GM21529 (cell line): ENCODE measurements at regions not wholly inside any gene's neighbourhood (a gene's known extent, or its start where the extent isn't known, plus 50 kb on each side); places are given as distances from the start of the nearest gene placed in this dataset.
"Not testable (repeated sequence)": the region's sequence is repeated elsewhere in the genome, so short reads cannot be mapped to it uniquely, and the experiment has no call there.

Source experiments
- ATAC-seq: cut with Tn5 transposase; IDR thresholded peaks from one replicate; pipeline ENCODE4 v1.9.1; 2021; ENCODE audit not compliant: unreplicated experiment

- no peak for ATAC-seq
These were observed 233.1 kb upstream of the USP24 start for GRCh38 chr1:55448261-55448660.

- ATAC-seq = no peak
These were observed 232.3 kb upstream of the USP24 start for GRCh38 chr1:55447488-55447887.

- no peak for ATAC-seq
These were observed 231.2 kb upstream of the USP24 start for GRCh38 chr1:55446351-55446750.

- peak; percentile 73 for ATAC-seq
These were observed 230.3 kb upstream of the USP24 start for GRCh38 chr1:55445416-55445815.

GRCh38 chr1:55444667-55445066, 229.5 kb upstream of the USP24 start:
- peak; percentile 58 for ATAC-seq

GRCh38 chr1:55443175-55443915, 228.2 kb upstream of the USP24 start:
- ATAC-seq = no peak

GRCh38 chr1:55441489-55441888, 226.3 kb upstream of the USP24 start:
- no peak for ATAC-seq

- ATAC-seq = no peak
These were observed 222.5 kb upstream of the USP24 start for GRCh38 chr1:55437692-55438091.

- not testable (repeated sequence) for ATAC-seq
These were observed 215.6 kb upstream of the USP24 start for GRCh38 chr1:55430720-55431119.

- ATAC-seq = not testable (repeated sequence)
These were observed 215.0 kb upstream of the USP24 start for GRCh38 chr1:55430206-55430605.

- ATAC-seq = no peak
These were observed 214.1 kb upstream of the USP24 start for GRCh38 chr1:55428944-55429931.

GRCh38 chr1:55428231-55428630, 213.1 kb upstream of the USP24 start:
- no peak for ATAC-seq

GRCh38 chr1:55427606-55428005, 212.4 kb upstream of the USP24 start:
- no peak for ATAC-seq

GRCh38 chr1:55426619-55427018, 211.5 kb upstream of the USP24 start:
- no peak for ATAC-seq

GRCh38 chr1:55426156-55426555, 211.0 kb upstream of the USP24 start:
- ATAC-seq = no peak

GRCh38 chr1:55425310-55425930, 210.3 kb upstream of the USP24 start:
- ATAC-seq = no peak

GRCh38 chr1:55423376-55423775, 208.2 kb upstream of the USP24 start:
- ATAC-seq = no peak

- ATAC-seq = no peak
These were observed 206.0 kb upstream of the USP24 start for GRCh38 chr1:55420929-55421716.

- ATAC-seq = no peak
These were observed 204.9 kb upstream of the USP24 start for GRCh38 chr1:55420026-55420425.

GRCh38 chr1:55418208-55419000, 203.2 kb upstream of the USP24 start:
- no peak for ATAC-seq
